ENCODE measurements at regions not wholly inside any gene's neighbourhood (a gene's known extent, or its start where the extent isn't known, plus 50 kb on each side); places are given as distances from the start of the nearest gene placed in this dataset.
A peak's percentile ranks its signal among the peaks of the same experiment; 100 is the strongest.

GRCh38 chr12:69001251-69001650 lies 68.3 kb upstream of the CPM start:
- Histone ChIP-seq H3K4me1 (peaks cover 0 to 1% (median 0%) of the 10 kb centered on the region in 4 donors), H3K27ac (no peak overlapping the region), H3K9me3 (peaks cover 0 to 16% (median 0%) of the 10 kb centered on the region in 4 donors), H3K36me3 (no peaks in the 10 kb centered on the region), H3K4me3 (no peak overlapping the region), H3K27me3 (no peaks in the 10 kb centered on the region)
- TF ChIP-seq, protein P1, sequence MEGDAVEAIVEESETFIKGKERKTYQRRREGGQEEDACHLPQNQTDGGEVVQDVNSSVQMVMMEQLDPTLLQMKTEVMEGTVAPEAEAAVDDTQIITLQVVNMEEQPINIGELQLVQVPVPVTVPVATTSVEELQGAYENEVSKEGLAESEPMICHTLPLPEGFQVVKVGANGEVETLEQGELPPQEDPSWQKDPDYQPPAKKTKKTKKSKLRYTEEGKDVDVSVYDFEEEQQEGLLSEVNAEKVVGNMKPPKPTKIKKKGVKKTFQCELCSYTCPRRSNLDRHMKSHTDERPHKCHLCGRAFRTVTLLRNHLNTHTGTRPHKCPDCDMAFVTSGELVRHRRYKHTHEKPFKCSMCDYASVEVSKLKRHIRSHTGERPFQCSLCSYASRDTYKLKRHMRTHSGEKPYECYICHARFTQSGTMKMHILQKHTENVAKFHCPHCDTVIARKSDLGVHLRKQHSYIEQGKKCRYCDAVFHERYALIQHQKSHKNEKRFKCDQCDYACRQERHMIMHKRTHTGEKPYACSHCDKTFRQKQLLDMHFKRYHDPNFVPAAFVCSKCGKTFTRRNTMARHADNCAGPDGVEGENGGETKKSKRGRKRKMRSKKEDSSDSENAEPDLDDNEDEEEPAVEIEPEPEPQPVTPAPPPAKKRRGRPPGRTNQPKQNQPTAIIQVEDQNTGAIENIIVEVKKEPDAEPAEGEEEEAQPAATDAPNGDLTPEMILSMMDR (IDR thresholded peaks at IDR 0.05) = no peak
- TF ChIP-seq EP300 (IDR thresholded peaks at IDR 0.05) (no peak), POLR2A (IDR thresholded peaks at IDR 0.05) (no peak)
- no peak for DNase-seq (ENCODE audit: low spot score in 2 of 2)
- 94 to 97% methylated on average over 3 of the region's 3 CpGs for WGBS, 2 donors

DNA sequence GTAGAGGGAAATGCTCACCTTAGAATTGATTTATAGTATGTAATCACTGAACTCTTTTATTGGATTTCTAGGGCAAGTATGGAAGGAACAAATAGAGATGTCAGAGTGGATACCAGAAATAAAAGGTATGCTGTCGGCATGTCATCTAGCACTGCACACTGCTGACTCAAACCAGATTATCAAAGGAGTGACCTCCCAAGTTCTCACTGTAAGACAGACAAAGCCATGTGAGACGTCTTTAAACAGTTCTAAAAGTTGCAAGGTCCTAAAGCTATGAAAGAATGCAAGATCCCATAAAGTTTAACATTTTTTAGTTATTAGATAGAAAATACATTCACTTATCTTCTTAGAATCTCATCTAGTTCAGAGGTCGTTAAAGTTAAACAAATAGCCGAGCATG lies 70.0 kb upstream of the CPM start:
- Histone ChIP-seq H3K9me3 (peaks cover 0 to 13% (median 0%) of the 10 kb centered on the region in 4 donors), H3K27me3 (no peaks in the 10 kb centered on the region), H3K27ac (no peak overlapping the region), H3K4me3 (no peak overlapping the region), H3K36me3 (no peaks in the 10 kb centered on the region), H3K4me1 (peaks cover 0 to 16% (median 5%) of the 10 kb centered on the region in 4 donors)
- DNase-seq (ENCODE audit: low spot score in 2 of 2) = no peak
- no peak for TF ChIP-seq POLR2A (IDR thresholded peaks at IDR 0.05)
- TF ChIP-seq, protein P1 (IDR thresholded peaks at IDR 0.05) = no peak
- no peak for TF ChIP-seq EP300 (IDR thresholded peaks at IDR 0.05)
- WGBS, 2 donors = 74 to 83% methylated on average over 4 of the region's 4 CpGs

- TF ChIP-seq EP300 (IDR thresholded peaks at IDR 0.05) = no peak
- no peak for TF ChIP-seq POLR2A (IDR thresholded peaks at IDR 0.05)
- TF ChIP-seq, protein P1 (IDR thresholded peaks at IDR 0.05) = no peak
- DNase-seq (ENCODE audit: low spot score in 2 of 2) = no peak
These were observed 71.0 kb upstream of the CPM start for GRCh38 chr12:69003991-69004390.

GRCh38 chr12:69007101-69007854 lies 74.3 kb upstream of the CPM start:
- Histone ChIP-seq H3K4me1 (peaks cover 0 to 16% (median 7%) of the 10 kb centered on the region in 4 donors), H3K27ac (peak overlapping the region in 2 of 4 donors; percentile 50 to 52), H3K36me3 (no peaks in the 10 kb centered on the region), H3K27me3 (no peaks in the 10 kb centered on the region), H3K4me3 (no peak overlapping the region), H3K9me3 (no peaks in the 10 kb centered on the region)
- 26 to 29% methylated on average over 9 of the region's 9 CpGs for WGBS, 2 donors
- no peak for DNase-seq (ENCODE audit: low spot score in 2 of 2)
- TF ChIP-seq EP300 (IDR thresholded peaks at IDR 0.05) (no peak), POLR2A (IDR thresholded peaks at IDR 0.05) (no peak)
- TF ChIP-seq, protein P1 (IDR thresholded peaks at IDR 0.05) = no peak

More at GRCh38 chr12:69003991-69004390, 71.0 kb upstream of the CPM start:
- H3K27me3 ChIP-seq = no peaks in the 10 kb centered on the region
- WGBS, 2 donors = 70 to 82% methylated on average over 2 of the region's 2 CpGs
- H3K4me3 ChIP-seq = no peak overlapping the region
- peaks cover 0 to 12% (median 0%) of the 10 kb centered on the region in 4 donors for H3K9me3 ChIP-seq
- no peak overlapping the region for H3K27ac ChIP-seq
- peaks cover 0 to 16% (median 7%) of the 10 kb centered on the region in 4 donors for H3K4me1 ChIP-seq
- H3K36me3 ChIP-seq = no peaks in the 10 kb centered on the region

GRCh38 chr12:69007855-69008351 lies 74.9 kb upstream of the CPM start:
- WGBS, 2 donors = 62 to 68% methylated on average over 5 of the region's 5 CpGs
- TF ChIP-seq EP300 (IDR thresholded peaks at IDR 0.05) (no peak), POLR2A (IDR thresholded peaks at IDR 0.05) (no peak)
- TF ChIP-seq, protein P1 (IDR thresholded peaks at IDR 0.05) = no peak
- Histone ChIP-seq H3K4me3 (no peak overlapping the region), H3K27me3 (no peaks in the 10 kb centered on the region), H3K9me3 (no peaks in the 10 kb centered on the region), H3K4me1 (peaks cover 0 to 16% (median 7%) of the 10 kb centered on the region in 4 donors), H3K36me3 (no peaks in the 10 kb centered on the region), H3K27ac (peak overlapping the region in 1 of 4 donors; percentile 8)
- DNase-seq (ENCODE audit: low spot score in 2 of 2) = no peak

All from tibial nerve (tissue), 4 donors.